ENCODE measurements at regions not wholly inside any gene's neighbourhood (a gene's known extent, or its start where the extent isn't known, plus 50 kb on each side); places are given as distances from the start of the nearest gene placed in this dataset.
"Not testable (repeated sequence)": the region's sequence is repeated elsewhere in the genome, so short reads cannot be mapped to it uniquely, and the experiment has no call there.

- Histone ChIP-seq H3K27me3 (ENCODE audit: insufficient read depth, low read length) (no peaks in the 10 kb centered on the region), H3K4me3 (ENCODE audit: low read length) (no peak overlapping the region), H3K36me3 (ENCODE audit: insufficient read depth, low read length) (no peaks in the 10 kb centered on the region), H2AFZ (ENCODE audit: low read depth, low read length) (no peak overlapping the region), H3K4me1 (ENCODE audit: insufficient read depth, low read length) (no peaks in the 10 kb centered on the region), H3K9me3 (ENCODE audit: low read length) (no peaks in the 10 kb centered on the region)
Observed at GRCh38 chr2:16365366-16365765, 300.3 kb downstream of the CYRIA start.

GRCh38 chr2:16363581-16363980 is 302.1 kb downstream of the CYRIA start:
- H3K4me3 ChIP-seq (ENCODE audit: low read length), result no peak overlapping the region
- no peaks in the 10 kb centered on the region for H3K27me3 ChIP-seq (ENCODE audit: insufficient read depth, low read length)
- no peaks in the 10 kb centered on the region for H3K4me1 ChIP-seq (ENCODE audit: insufficient read depth, low read length)
- no peaks in the 10 kb centered on the region for H3K9me3 ChIP-seq (ENCODE audit: low read length)
- no peak overlapping the region for H2AFZ ChIP-seq (ENCODE audit: low read depth, low read length)
- H3K36me3 ChIP-seq (ENCODE audit: insufficient read depth, low read length), result no peaks in the 10 kb centered on the region

- Histone ChIP-seq H3K4me1 (ENCODE audit: insufficient read depth, low read length) (no peaks in the 10 kb centered on the region), H3K9me3 (ENCODE audit: low read length) (no peaks in the 10 kb centered on the region), H2AFZ (ENCODE audit: low read depth, low read length) (no peak overlapping the region), H3K36me3 (ENCODE audit: insufficient read depth, low read length) (no peaks in the 10 kb centered on the region), H3K4me3 (ENCODE audit: low read length) (no peak overlapping the region), H3K27me3 (ENCODE audit: insufficient read depth, low read length) (no peaks in the 10 kb centered on the region)
Observed at GRCh38 chr2:16362611-16363010, 303.0 kb downstream of the CYRIA start.

- H3K4me1 ChIP-seq (ENCODE audit: insufficient read depth, low read length), result no peaks in the 10 kb centered on the region
Observed at GRCh38 chr2:16361261-16361995, 304.2 kb downstream of the CYRIA start.

GRCh38 chr2:16359961-16360360 is 305.7 kb downstream of the CYRIA start:
- H3K4me1 ChIP-seq (ENCODE audit: insufficient read depth, low read length), result no peaks in the 10 kb centered on the region

More at GRCh38 chr2:16361261-16361995, 304.2 kb downstream of the CYRIA start:
- no peak overlapping the region for H2AFZ ChIP-seq (ENCODE audit: low read depth, low read length)
- H3K4me3 ChIP-seq (ENCODE audit: low read length), result no peak overlapping the region
- no peaks in the 10 kb centered on the region for H3K9me3 ChIP-seq (ENCODE audit: low read length)
- no peaks in the 10 kb centered on the region for H3K36me3 ChIP-seq (ENCODE audit: insufficient read depth, low read length)
- H3K27me3 ChIP-seq (ENCODE audit: insufficient read depth, low read length), result no peaks in the 10 kb centered on the region

GRCh38 chr2:16357188-16357587 is 308.4 kb downstream of the CYRIA start:
- no peaks in the 10 kb centered on the region for H3K9me3 ChIP-seq (ENCODE audit: low read length)
- no peaks in the 10 kb centered on the region for H3K27me3 ChIP-seq (ENCODE audit: insufficient read depth, low read length)
- no peaks in the 10 kb centered on the region for H3K4me1 ChIP-seq (ENCODE audit: insufficient read depth, low read length)
- no peak overlapping the region for H2AFZ ChIP-seq (ENCODE audit: low read depth, low read length)
- H3K4me3 ChIP-seq (ENCODE audit: low read length), result no peak overlapping the region
- no peaks in the 10 kb centered on the region for H3K36me3 ChIP-seq (ENCODE audit: insufficient read depth, low read length)

More at GRCh38 chr2:16359961-16360360, 305.7 kb downstream of the CYRIA start:
- Histone ChIP-seq H3K9me3 (ENCODE audit: low read length) (no peaks in the 10 kb centered on the region), H3K4me3 (ENCODE audit: low read length) (no peak overlapping the region), H2AFZ (ENCODE audit: low read depth, low read length) (no peak overlapping the region), H3K36me3 (ENCODE audit: insufficient read depth, low read length) (no peaks in the 10 kb centered on the region), H3K27me3 (ENCODE audit: insufficient read depth, low read length) (no peaks in the 10 kb centered on the region)

- H3K9me3 ChIP-seq (ENCODE audit: low read length), result peaks cover 10% of the 10 kb centered on the region
- no peaks in the 10 kb centered on the region for H3K4me1 ChIP-seq (ENCODE audit: insufficient read depth, low read length)
- H3K27me3 ChIP-seq (ENCODE audit: insufficient read depth, low read length), result no peaks in the 10 kb centered on the region
- H3K36me3 ChIP-seq (ENCODE audit: insufficient read depth, low read length), result no peaks in the 10 kb centered on the region
- no peak overlapping the region for H3K4me3 ChIP-seq (ENCODE audit: low read length)
- no peak overlapping the region for H2AFZ ChIP-seq (ENCODE audit: low read depth, low read length)
Observed at GRCh38 chr2:16351541-16351940, 314.1 kb downstream of the CYRIA start.

- no peaks in the 10 kb centered on the region for H3K27me3 ChIP-seq (ENCODE audit: insufficient read depth, low read length)
- H3K4me1 ChIP-seq (ENCODE audit: insufficient read depth, low read length), result no peaks in the 10 kb centered on the region
- H2AFZ ChIP-seq (ENCODE audit: low read depth, low read length), result no peak overlapping the region
- no peak overlapping the region for H3K4me3 ChIP-seq (ENCODE audit: low read length)
- no peaks in the 10 kb centered on the region for H3K36me3 ChIP-seq (ENCODE audit: insufficient read depth, low read length)
- peaks cover 10% of the 10 kb centered on the region for H3K9me3 ChIP-seq (ENCODE audit: low read length)
Observed at GRCh38 chr2:16351137-16351536, 314.5 kb downstream of the CYRIA start.

GRCh38 chr2:16350211-16350610 is 315.4 kb downstream of the CYRIA start:
- peaks cover 10% of the 10 kb centered on the region for H3K9me3 ChIP-seq (ENCODE audit: low read length)
- H3K4me3 ChIP-seq (ENCODE audit: low read length), result no peak overlapping the region
- H3K27me3 ChIP-seq (ENCODE audit: insufficient read depth, low read length), result no peaks in the 10 kb centered on the region
- H3K36me3 ChIP-seq (ENCODE audit: insufficient read depth, low read length), result no peaks in the 10 kb centered on the region
- H3K4me1 ChIP-seq (ENCODE audit: insufficient read depth, low read length), result no peaks in the 10 kb centered on the region
- H2AFZ ChIP-seq (ENCODE audit: low read depth, low read length), result no peak overlapping the region

- Histone ChIP-seq H2AFZ (ENCODE audit: low read depth, low read length) (no peak overlapping the region), H3K36me3 (ENCODE audit: insufficient read depth, low read length) (no peaks in the 10 kb centered on the region), H3K27me3 (ENCODE audit: insufficient read depth, low read length) (no peaks in the 10 kb centered on the region), H3K4me1 (ENCODE audit: insufficient read depth, low read length) (no peaks in the 10 kb centered on the region), H3K4me3 (ENCODE audit: low read length) (no peak overlapping the region), H3K9me3 (ENCODE audit: low read length) (peaks cover 10% of the 10 kb centered on the region)
Observed at GRCh38 chr2:16349811-16350210, 315.8 kb downstream of the CYRIA start.

GRCh38 chr2:16348821-16349515 is 316.7 kb downstream of the CYRIA start:
- Histone ChIP-seq H3K4me3 (ENCODE audit: low read length) (no peak overlapping the region), H2AFZ (ENCODE audit: low read depth, low read length) (no peak overlapping the region), H3K27me3 (ENCODE audit: insufficient read depth, low read length) (no peaks in the 10 kb centered on the region), H3K36me3 (ENCODE audit: insufficient read depth, low read length) (no peaks in the 10 kb centered on the region), H3K9me3 (ENCODE audit: low read length) (peaks cover 10% of the 10 kb centered on the region), H3K4me1 (ENCODE audit: insufficient read depth, low read length) (no peaks in the 10 kb centered on the region)

- no peak overlapping the region for H2AFZ ChIP-seq (ENCODE audit: low read depth, low read length)
- no peak overlapping the region for H3K4me3 ChIP-seq (ENCODE audit: low read length)
- H3K9me3 ChIP-seq (ENCODE audit: low read length), result peaks cover 9% of the 10 kb centered on the region
- H3K27me3 ChIP-seq (ENCODE audit: insufficient read depth, low read length), result no peaks in the 10 kb centered on the region
- no peaks in the 10 kb centered on the region for H3K4me1 ChIP-seq (ENCODE audit: insufficient read depth, low read length)
- no peaks in the 10 kb centered on the region for H3K36me3 ChIP-seq (ENCODE audit: insufficient read depth, low read length)
Observed at GRCh38 chr2:16346671-16347070, 319.0 kb downstream of the CYRIA start.

- H3K27me3 ChIP-seq (ENCODE audit: insufficient read depth, low read length), result not testable (repeated sequence)
Observed at GRCh38 chr2:16345231-16345630, 320.4 kb downstream of the CYRIA start.

More at GRCh38 chr2:16345231-16345630, 320.4 kb downstream of the CYRIA start:
- H3K4me3 ChIP-seq (ENCODE audit: low read length); H3K4me1 ChIP-seq (ENCODE audit: insufficient read depth, low read length); H3K36me3 ChIP-seq (ENCODE audit: insufficient read depth, low read length); H3K9me3 ChIP-seq (ENCODE audit: low read length); H2AFZ ChIP-seq (ENCODE audit: low read depth, low read length): not testable (repeated sequence)

Measured in neuron (in vitro differentiated cells).